HG02884 (cell line): ENCODE measurements at regions not wholly inside any gene's neighbourhood (a gene's known extent, or its start where the extent isn't known, plus 50 kb on each side); places are given as distances from the start of the nearest gene placed in this dataset.

ENCODE experiments used
- ATAC-seq: cut with Tn5 transposase; IDR thresholded peaks from one replicate; pipeline ENCODE4 v1.9.1; 2021; ENCODE audit warnings: mild to moderate bottlenecking, moderate library complexity; ENCODE audit not compliant: unreplicated experiment

GRCh38 chr3:161444694-161445077 lies 51.9 kb upstream of the OTOL1 start:
- no peak for ATAC-seq

- no peak for ATAC-seq
Observed at GRCh38 chr3:161443921-161444693, 52.5 kb upstream of the OTOL1 start.

- ATAC-seq: no peak
Observed at GRCh38 chr3:161430307-161430706, 59.0 kb upstream of the SPTSSB start.

GRCh38 chr3:161427347-161427746 lies 56.0 kb upstream of the SPTSSB start:
- ATAC-seq: no peak

GRCh38 chr3:161426758-161427157 lies 55.4 kb upstream of the SPTSSB start:
- no peak for ATAC-seq

- ATAC-seq: peak; percentile 55
Observed at GRCh38 chr3:161423911-161424522, 52.7 kb upstream of the SPTSSB start.

- no peak for ATAC-seq
Observed at GRCh38 chr3:161422171-161422700, 50.9 kb upstream of the SPTSSB start.
